CD4-positive, alpha-beta T cell treated with Interleukin-15 for 1 hour (primary cell): ENCODE measurements at regions not wholly inside any gene's neighbourhood (a gene's known extent, or its start where the extent isn't known, plus 50 kb on each side); places are given as distances from the start of the nearest gene placed in this dataset.
"Not testable (repeated sequence)": the region's sequence is repeated elsewhere in the genome, so short reads cannot be mapped to it uniquely, and the experiment has no call there.

Source experiments
- DNase-seq: peaks from one replicate; pipeline ENCODE4 v3.0.0-alpha.2; 2020

- no peak for DNase-seq
Observed at GRCh38 chr18:41113885-41114482, 841.0 kb upstream of the PIK3C3 start.

GRCh38 chr18:41099451-41099850, 855.6 kb upstream of the PIK3C3 start:
- no peak for DNase-seq

- DNase-seq, result no peak
Observed at GRCh38 chr18:41096504-41096903, 858.5 kb upstream of the PIK3C3 start.

GRCh38 chr18:41077076-41077475, 878.0 kb upstream of the PIK3C3 start:
- DNase-seq, result no peak

- DNase-seq, result no peak
Observed at GRCh38 chr18:41075212-41075611, 879.8 kb upstream of the PIK3C3 start.

GRCh38 chr18:41073372-41073954, 881.6 kb upstream of the PIK3C3 start:
- DNase-seq, result no peak

- no peak for DNase-seq
Observed at GRCh38 chr18:41072946-41073345, 882.1 kb upstream of the PIK3C3 start.

GRCh38 chr18:41071826-41072225, 883.2 kb upstream of the PIK3C3 start:
- DNase-seq, result no peak

- no peak for DNase-seq
Observed at GRCh38 chr18:41069167-41069566, 885.9 kb upstream of the PIK3C3 start.

- no peak for DNase-seq
Observed at GRCh38 chr18:41064916-41065315, 890.1 kb upstream of the PIK3C3 start.

GRCh38 chr18:41060967-41061366, 894.1 kb upstream of the PIK3C3 start:
- DNase-seq, result no peak

- no peak for DNase-seq
Observed at GRCh38 chr18:41059126-41059415, 896.0 kb upstream of the PIK3C3 start.

- no peak for DNase-seq
Observed at GRCh38 chr18:41058351-41059125, 896.5 kb upstream of the PIK3C3 start.

GRCh38 chr18:41052625-41053024, 902.4 kb upstream of the PIK3C3 start:
- no peak for DNase-seq

GRCh38 chr18:41046250-41046649, 908.8 kb upstream of the PIK3C3 start:
- not testable (repeated sequence) for DNase-seq

- no peak for DNase-seq
Observed at GRCh38 chr18:41043876-41044275, 911.2 kb upstream of the PIK3C3 start.

- no peak for DNase-seq
Observed at GRCh38 chr18:41042866-41043265, 912.2 kb upstream of the PIK3C3 start.

- DNase-seq, result no peak
Observed at GRCh38 chr18:41038071-41038470, 917.0 kb upstream of the PIK3C3 start.

GRCh38 chr18:41036346-41036745, 918.7 kb upstream of the PIK3C3 start:
- DNase-seq, result no peak

GRCh38 chr18:41034413-41034812, 920.6 kb upstream of the PIK3C3 start:
- DNase-seq, result no peak

- DNase-seq, result no peak
Observed at GRCh38 chr18:41025666-41026065, 929.4 kb upstream of the PIK3C3 start.

GRCh38 chr18:41024792-41025191, 930.2 kb upstream of the PIK3C3 start:
- no peak for DNase-seq

GRCh38 chr18:41022484-41022883, 932.5 kb upstream of the PIK3C3 start:
- DNase-seq, result no peak

- DNase-seq, result no peak
Observed at GRCh38 chr18:41021089-41021488, 933.9 kb upstream of the PIK3C3 start.

- no peak for DNase-seq
Observed at GRCh38 chr18:41012194-41012593, 942.8 kb upstream of the PIK3C3 start.
